ENCODE measurements at regions not wholly inside any gene's neighbourhood (a gene's known extent, or its start where the extent isn't known, plus 50 kb on each side); places are given as distances from the start of the nearest gene placed in this dataset.

GRCh38 chr5:22968386-22968785 is 115.2 kb upstream of the CDH12 start:
- Histone ChIP-seq H3K27ac (ENCODE audit: low read length) (no peak overlapping the region), H3K4me3 (ENCODE audit: low read length in 2 of 2) (no peak overlapping the region), H3K9ac (ENCODE audit: low read length in 2 of 2) (no peak overlapping the region), H3K27me3 (ENCODE audit: control insufficient read depth in 1 of 2, insufficient read depth in 2 of 2, low read length in 2 of 2) (peaks cover 0 to 2% of the 10 kb centered on the region in 2 donors), H3K36me3 (ENCODE audit: control insufficient read depth in 2 of 2, insufficient read depth in 2 of 2, low read length in 2 of 2) (no peaks in the 10 kb centered on the region), H3K9me3 (ENCODE audit: control insufficient read depth in 2 of 2, low read length in 2 of 2) (no peaks in the 10 kb centered on the region), H3K4me1 (ENCODE audit: control insufficient read depth, insufficient read depth, low read length) (no peaks in the 10 kb centered on the region)

GRCh38 chr5:22965960-22966359 is 112.8 kb upstream of the CDH12 start:
- Histone ChIP-seq H3K4me3 (ENCODE audit: low read length in 2 of 2) (no peak overlapping the region), H3K27ac (ENCODE audit: low read length) (no peak overlapping the region)

GRCh38 chr5:22964632-22965031 is 111.5 kb upstream of the CDH12 start:
- Histone ChIP-seq H3K27ac (ENCODE audit: low read length) (no peak overlapping the region), H3K9ac (ENCODE audit: low read length in 2 of 2) (no peak overlapping the region), H3K36me3 (ENCODE audit: control insufficient read depth in 2 of 2, insufficient read depth in 2 of 2, low read length in 2 of 2) (no peaks in the 10 kb centered on the region)

More at GRCh38 chr5:22965960-22966359, 112.8 kb upstream of the CDH12 start:
- Histone ChIP-seq H3K36me3 (ENCODE audit: control insufficient read depth in 2 of 2, insufficient read depth in 2 of 2, low read length in 2 of 2) (no peaks in the 10 kb centered on the region), H3K4me1 (ENCODE audit: control insufficient read depth, insufficient read depth, low read length) (no peaks in the 10 kb centered on the region), H3K27me3 (ENCODE audit: control insufficient read depth in 1 of 2, insufficient read depth in 2 of 2, low read length in 2 of 2) (peaks cover 0 to 2% of the 10 kb centered on the region in 2 donors), H3K9me3 (ENCODE audit: control insufficient read depth in 2 of 2, low read length in 2 of 2) (no peaks in the 10 kb centered on the region), H3K9ac (ENCODE audit: low read length in 2 of 2) (no peak overlapping the region)

GRCh38 chr5:22958462-22959262 is 105.5 kb upstream of the CDH12 start:
- H3K4me3 ChIP-seq (ENCODE audit: low read length in 2 of 2), result no peak overlapping the region
- H3K4me1 ChIP-seq (ENCODE audit: control insufficient read depth, insufficient read depth, low read length), result no peaks in the 10 kb centered on the region
- H3K27ac ChIP-seq (ENCODE audit: low read length), result no peak overlapping the region
- no peaks in the 10 kb centered on the region for H3K36me3 ChIP-seq (ENCODE audit: control insufficient read depth in 2 of 2, insufficient read depth in 2 of 2, low read length in 2 of 2)
- H3K9me3 ChIP-seq (ENCODE audit: control insufficient read depth in 2 of 2, low read length in 2 of 2), result no peaks in the 10 kb centered on the region
- no peak overlapping the region for H3K9ac ChIP-seq (ENCODE audit: low read length in 2 of 2)
- no peaks in the 10 kb centered on the region for H3K27me3 ChIP-seq (ENCODE audit: control insufficient read depth in 1 of 2, insufficient read depth in 2 of 2, low read length in 2 of 2)

More at GRCh38 chr5:22964632-22965031, 111.5 kb upstream of the CDH12 start:
- Histone ChIP-seq H3K9me3 (ENCODE audit: control insufficient read depth in 2 of 2, low read length in 2 of 2) (no peaks in the 10 kb centered on the region), H3K27me3 (ENCODE audit: control insufficient read depth in 1 of 2, insufficient read depth in 2 of 2, low read length in 2 of 2) (no peaks in the 10 kb centered on the region), H3K4me3 (ENCODE audit: low read length in 2 of 2) (no peak overlapping the region), H3K4me1 (ENCODE audit: control insufficient read depth, insufficient read depth, low read length) (no peaks in the 10 kb centered on the region)

GRCh38 chr5:22947921-22948320 is 94.8 kb upstream of the CDH12 start:
- no peaks in the 10 kb centered on the region for H3K9me3 ChIP-seq (ENCODE audit: control insufficient read depth in 2 of 2, low read length in 2 of 2)
- no peak overlapping the region for H3K27ac ChIP-seq (ENCODE audit: low read length)
- no peaks in the 10 kb centered on the region for H3K36me3 ChIP-seq (ENCODE audit: control insufficient read depth in 2 of 2, insufficient read depth in 2 of 2, low read length in 2 of 2)
- no peaks in the 10 kb centered on the region for H3K4me1 ChIP-seq (ENCODE audit: control insufficient read depth, insufficient read depth, low read length)
- H3K4me3 ChIP-seq (ENCODE audit: low read length in 2 of 2), result no peak overlapping the region
- no peaks in the 10 kb centered on the region for H3K27me3 ChIP-seq (ENCODE audit: control insufficient read depth in 1 of 2, insufficient read depth in 2 of 2, low read length in 2 of 2)
- H3K9ac ChIP-seq (ENCODE audit: low read length in 2 of 2), result no peak overlapping the region

GRCh38 chr5:22938362-22938761 is 85.2 kb upstream of the CDH12 start:
- Histone ChIP-seq H3K4me1 (ENCODE audit: control insufficient read depth, insufficient read depth, low read length) (no peaks in the 10 kb centered on the region), H3K4me3 (ENCODE audit: low read length in 2 of 2) (no peak overlapping the region), H3K27ac (ENCODE audit: low read length) (no peak overlapping the region), H3K27me3 (ENCODE audit: control insufficient read depth in 1 of 2, insufficient read depth in 2 of 2, low read length in 2 of 2) (no peaks in the 10 kb centered on the region), H3K36me3 (ENCODE audit: control insufficient read depth in 2 of 2, insufficient read depth in 2 of 2, low read length in 2 of 2) (no peaks in the 10 kb centered on the region), H3K9me3 (ENCODE audit: control insufficient read depth in 2 of 2, low read length in 2 of 2) (no peaks in the 10 kb centered on the region), H3K9ac (ENCODE audit: low read length in 2 of 2) (no peak overlapping the region)

- Histone ChIP-seq H3K27ac (ENCODE audit: low read length) (no peak overlapping the region), H3K4me3 (ENCODE audit: low read length in 2 of 2) (no peak overlapping the region), H3K36me3 (ENCODE audit: control insufficient read depth in 2 of 2, insufficient read depth in 2 of 2, low read length in 2 of 2) (no peaks in the 10 kb centered on the region), H3K9ac (ENCODE audit: low read length in 2 of 2) (no peak overlapping the region), H3K27me3 (ENCODE audit: control insufficient read depth in 1 of 2, insufficient read depth in 2 of 2, low read length in 2 of 2) (no peaks in the 10 kb centered on the region), H3K9me3 (ENCODE audit: control insufficient read depth in 2 of 2, low read length in 2 of 2) (peaks cover 2 to 3% of the 10 kb centered on the region in 2 donors), H3K4me1 (ENCODE audit: control insufficient read depth, insufficient read depth, low read length) (no peaks in the 10 kb centered on the region)
These were observed 75.8 kb upstream of the CDH12 start for GRCh38 chr5:22928821-22929482.

GRCh38 chr5:22926574-22926973 is 73.4 kb upstream of the CDH12 start:
- no peak overlapping the region for H3K27ac ChIP-seq (ENCODE audit: low read length)
- no peak overlapping the region for H3K9ac ChIP-seq (ENCODE audit: low read length in 2 of 2)
- no peaks in the 10 kb centered on the region for H3K4me1 ChIP-seq (ENCODE audit: control insufficient read depth, insufficient read depth, low read length)
- H3K9me3 ChIP-seq (ENCODE audit: control insufficient read depth in 2 of 2, low read length in 2 of 2), result peaks cover 2 to 3% of the 10 kb centered on the region in 2 donors
- H3K36me3 ChIP-seq (ENCODE audit: control insufficient read depth in 2 of 2, insufficient read depth in 2 of 2, low read length in 2 of 2), result no peaks in the 10 kb centered on the region
- H3K27me3 ChIP-seq (ENCODE audit: control insufficient read depth in 1 of 2, insufficient read depth in 2 of 2, low read length in 2 of 2), result no peaks in the 10 kb centered on the region
- no peak overlapping the region for H3K4me3 ChIP-seq (ENCODE audit: low read length in 2 of 2)

- H3K4me3 ChIP-seq (ENCODE audit: low read length in 2 of 2), result no peak overlapping the region
- no peaks in the 10 kb centered on the region for H3K4me1 ChIP-seq (ENCODE audit: control insufficient read depth, insufficient read depth, low read length)
- no peaks in the 10 kb centered on the region for H3K36me3 ChIP-seq (ENCODE audit: control insufficient read depth in 2 of 2, insufficient read depth in 2 of 2, low read length in 2 of 2)
- H3K9ac ChIP-seq (ENCODE audit: low read length in 2 of 2), result no peak overlapping the region
- no peak overlapping the region for H3K27ac ChIP-seq (ENCODE audit: low read length)
- no peaks in the 10 kb centered on the region for H3K9me3 ChIP-seq (ENCODE audit: control insufficient read depth in 2 of 2, low read length in 2 of 2)
- no peaks in the 10 kb centered on the region for H3K27me3 ChIP-seq (ENCODE audit: control insufficient read depth in 1 of 2, insufficient read depth in 2 of 2, low read length in 2 of 2)
These were observed 65.4 kb upstream of the CDH12 start for GRCh38 chr5:22918511-22918910.

- H3K9me3 ChIP-seq (ENCODE audit: control insufficient read depth in 2 of 2, low read length in 2 of 2), result no peaks in the 10 kb centered on the region
- H3K4me3 ChIP-seq (ENCODE audit: low read length in 2 of 2), result no peak overlapping the region
- H3K4me1 ChIP-seq (ENCODE audit: control insufficient read depth, insufficient read depth, low read length), result no peaks in the 10 kb centered on the region
- no peaks in the 10 kb centered on the region for H3K27me3 ChIP-seq (ENCODE audit: control insufficient read depth in 1 of 2, insufficient read depth in 2 of 2, low read length in 2 of 2)
- H3K27ac ChIP-seq (ENCODE audit: low read length), result no peak overlapping the region
- no peaks in the 10 kb centered on the region for H3K36me3 ChIP-seq (ENCODE audit: control insufficient read depth in 2 of 2, insufficient read depth in 2 of 2, low read length in 2 of 2)
- no peak overlapping the region for H3K9ac ChIP-seq (ENCODE audit: low read length in 2 of 2)
These were observed 63.2 kb upstream of the CDH12 start for GRCh38 chr5:22916393-22916792.

GRCh38 chr5:22911019-22911418 is 57.9 kb upstream of the CDH12 start:
- no peak overlapping the region for H3K9ac ChIP-seq (ENCODE audit: low read length in 2 of 2)
- no peaks in the 10 kb centered on the region for H3K27me3 ChIP-seq (ENCODE audit: control insufficient read depth in 1 of 2, insufficient read depth in 2 of 2, low read length in 2 of 2)
- H3K36me3 ChIP-seq (ENCODE audit: control insufficient read depth in 2 of 2, insufficient read depth in 2 of 2, low read length in 2 of 2), result no peaks in the 10 kb centered on the region
- no peaks in the 10 kb centered on the region for H3K9me3 ChIP-seq (ENCODE audit: control insufficient read depth in 2 of 2, low read length in 2 of 2)
- H3K4me3 ChIP-seq (ENCODE audit: low read length in 2 of 2), result no peak overlapping the region
- no peak overlapping the region for H3K27ac ChIP-seq (ENCODE audit: low read length)
- no peaks in the 10 kb centered on the region for H3K4me1 ChIP-seq (ENCODE audit: control insufficient read depth, insufficient read depth, low read length)

All from stomach smooth muscle (tissue), 2 donors.